ENCODE measurements at regions not wholly inside any gene's neighbourhood (a gene's known extent, or its start where the extent isn't known, plus 50 kb on each side); places are given as distances from the start of the nearest gene placed in this dataset.

DNA sequence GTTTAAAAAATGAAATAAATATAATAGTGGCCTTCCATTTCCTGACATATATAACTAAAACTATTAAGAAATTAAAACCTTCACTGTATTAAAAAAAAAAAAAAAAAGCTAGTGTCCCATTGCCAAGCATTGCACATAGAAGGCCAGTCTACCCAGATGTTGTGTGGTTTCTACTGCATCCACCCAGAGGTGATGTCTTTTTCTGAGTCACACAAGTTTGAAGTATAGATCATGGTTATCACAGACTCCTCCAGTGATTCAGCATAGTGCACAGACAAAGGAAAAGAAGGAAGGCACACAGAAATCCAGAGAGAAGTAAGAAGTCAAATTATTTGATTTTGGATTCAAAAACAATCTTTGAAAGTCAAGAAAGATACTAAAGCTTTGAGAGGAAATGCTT is 429.0 kb downstream of the ETV1 start:
- Histone ChIP-seq H3K9me3 (ENCODE audit: control insufficient read depth, low read length) (no peaks in the 10 kb centered on the region), H3K4me1 (ENCODE audit: control insufficient read depth, insufficient read depth, low read length) (no peaks in the 10 kb centered on the region), H3K4me3 (ENCODE audit: insufficient read depth, low read depth, low read length) (no peak overlapping the region), H3K36me3 (ENCODE audit: control insufficient read depth, insufficient read depth, low read length) (no peaks in the 10 kb centered on the region), H3K27ac (ENCODE audit: insufficient read depth, low read depth, low read length, poor library complexity, severe bottlenecking) (no peak overlapping the region), H3K27me3 (ENCODE audit: control insufficient read depth, insufficient read depth, low read length, poor library complexity, severe bottlenecking) (no peaks in the 10 kb centered on the region)

DNA sequence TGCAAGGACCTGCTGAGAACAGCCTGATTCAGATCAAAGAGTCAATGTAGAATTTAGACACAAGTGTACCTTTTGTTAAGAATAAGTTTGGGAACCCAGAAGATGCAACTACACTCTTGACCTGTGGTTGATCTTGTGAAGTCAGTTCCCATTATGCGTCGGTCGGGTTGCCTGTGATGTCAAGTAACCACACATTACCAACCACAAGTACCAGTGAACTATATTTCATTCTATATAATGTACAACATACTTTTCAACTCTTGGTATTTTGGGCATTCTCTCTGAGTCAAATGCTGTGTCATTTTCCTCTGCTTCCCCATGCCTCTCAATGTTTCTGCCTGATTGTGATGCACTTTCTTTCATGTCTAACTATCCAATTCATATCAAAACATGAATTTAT is 426.2 kb downstream of the ETV1 start:
- Histone ChIP-seq H3K27ac (ENCODE audit: insufficient read depth, low read depth, low read length, poor library complexity, severe bottlenecking) (no peak overlapping the region), H3K27me3 (ENCODE audit: control insufficient read depth, insufficient read depth, low read length, poor library complexity, severe bottlenecking) (no peaks in the 10 kb centered on the region), H3K4me3 (ENCODE audit: insufficient read depth, low read depth, low read length) (no peak overlapping the region), H3K9me3 (ENCODE audit: control insufficient read depth, low read length) (no peaks in the 10 kb centered on the region), H3K36me3 (ENCODE audit: control insufficient read depth, insufficient read depth, low read length) (no peaks in the 10 kb centered on the region), H3K4me1 (ENCODE audit: control insufficient read depth, insufficient read depth, low read length) (no peaks in the 10 kb centered on the region)
- 88 to 93% methylated on average over 3 of the region's 3 CpGs for WGBS, 2 experiments

DNA sequence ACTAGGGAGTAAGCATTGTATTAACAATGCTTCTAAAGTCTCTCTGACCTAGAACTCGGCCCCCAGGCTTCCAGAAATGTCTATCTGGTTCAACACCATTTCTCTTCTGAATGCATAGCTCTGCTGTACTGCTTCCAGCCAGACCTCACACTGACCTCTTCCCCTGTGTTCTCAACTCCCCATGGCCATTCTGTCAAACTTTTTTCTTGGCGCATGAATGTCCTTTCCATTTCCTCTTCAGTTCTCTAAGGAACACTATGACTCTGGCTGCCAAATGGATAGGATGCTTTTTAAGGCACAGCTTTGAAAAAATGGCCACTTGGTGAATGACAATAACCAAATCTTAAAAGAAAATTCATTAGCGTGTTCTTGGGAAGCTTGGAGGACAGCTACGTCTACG is 425.8 kb downstream of the ETV1 start:
- H3K27me3 ChIP-seq (ENCODE audit: control insufficient read depth, insufficient read depth, low read length, poor library complexity, severe bottlenecking): no peaks in the 10 kb centered on the region
- H3K36me3 ChIP-seq (ENCODE audit: control insufficient read depth, insufficient read depth, low read length): no peaks in the 10 kb centered on the region
- H3K4me3 ChIP-seq (ENCODE audit: insufficient read depth, low read depth, low read length): no peak overlapping the region
- H3K27ac ChIP-seq (ENCODE audit: insufficient read depth, low read depth, low read length, poor library complexity, severe bottlenecking): no peak overlapping the region
- 93 to 95% methylated on average over 5 of the region's 5 CpGs for WGBS, 2 experiments
- no peaks in the 10 kb centered on the region for H3K4me1 ChIP-seq (ENCODE audit: control insufficient read depth, insufficient read depth, low read length)
- H3K9me3 ChIP-seq (ENCODE audit: control insufficient read depth, low read length): no peaks in the 10 kb centered on the region

DNA sequence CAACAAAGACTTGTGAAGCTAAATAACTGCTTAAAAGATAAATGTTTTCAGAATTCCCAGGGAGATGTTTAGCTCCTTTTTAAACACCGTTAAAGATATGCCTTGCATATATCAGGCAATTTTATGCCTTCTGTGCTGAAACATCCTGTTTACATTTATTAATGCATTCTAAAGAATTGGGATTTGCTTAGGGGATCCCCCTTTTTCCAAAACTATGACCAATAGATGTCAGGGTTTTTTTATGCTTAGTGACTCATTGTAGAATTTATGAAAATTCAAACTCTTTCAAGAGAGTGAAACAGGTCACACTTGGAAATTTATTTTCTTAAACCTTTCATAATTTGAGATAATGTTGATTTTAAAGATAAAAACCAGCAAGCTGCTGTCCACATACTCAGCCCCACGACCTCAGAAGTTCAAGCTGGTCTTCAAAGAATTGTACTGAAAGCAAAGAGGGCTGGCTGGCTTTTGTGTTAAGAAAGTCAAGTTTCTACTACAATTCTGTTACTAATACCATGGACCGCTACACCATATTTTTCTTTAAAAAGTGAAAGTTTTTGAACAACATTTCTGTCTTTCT is 411.8 kb downstream of the ETV1 start:
- H3K36me3 ChIP-seq (ENCODE audit: control insufficient read depth, insufficient read depth, low read length): no peaks in the 10 kb centered on the region
- H3K27me3 ChIP-seq (ENCODE audit: control insufficient read depth, insufficient read depth, low read length, poor library complexity, severe bottlenecking): no peaks in the 10 kb centered on the region
- no peaks in the 10 kb centered on the region for H3K9me3 ChIP-seq (ENCODE audit: control insufficient read depth, low read length)
- 87 to 90% methylated on average over 2 to 3 of the region's 3 CpGs for WGBS, 2 experiments
- no peak overlapping the region for H3K27ac ChIP-seq (ENCODE audit: insufficient read depth, low read depth, low read length, poor library complexity, severe bottlenecking)
- no peaks in the 10 kb centered on the region for H3K4me1 ChIP-seq (ENCODE audit: control insufficient read depth, insufficient read depth, low read length)
- no peak overlapping the region for H3K4me3 ChIP-seq (ENCODE audit: insufficient read depth, low read depth, low read length)

DNA sequence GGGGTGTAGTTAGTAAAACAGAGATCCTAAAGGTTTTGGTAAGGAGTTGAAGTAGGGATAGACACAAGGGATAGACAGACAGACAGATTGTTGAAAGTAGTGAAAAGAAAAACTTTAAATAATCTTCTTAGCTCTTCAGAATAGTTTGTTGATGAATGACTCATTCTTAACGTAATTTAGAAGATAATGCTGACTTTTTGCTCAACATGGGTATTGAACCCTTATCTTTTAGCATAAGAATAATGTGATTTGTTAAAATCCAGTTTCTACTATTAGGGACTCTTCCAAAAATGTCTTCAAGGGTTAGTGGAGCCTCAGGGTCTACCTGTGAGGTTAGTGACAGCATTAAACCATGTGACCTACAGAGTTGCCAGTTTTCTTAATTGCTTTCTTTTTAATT is 411.2 kb downstream of the ETV1 start:
- Histone ChIP-seq H3K4me1 (ENCODE audit: control insufficient read depth, insufficient read depth, low read length) (no peaks in the 10 kb centered on the region), H3K4me3 (ENCODE audit: insufficient read depth, low read depth, low read length) (no peak overlapping the region), H3K9me3 (ENCODE audit: control insufficient read depth, low read length) (no peaks in the 10 kb centered on the region), H3K36me3 (ENCODE audit: control insufficient read depth, insufficient read depth, low read length) (no peaks in the 10 kb centered on the region), H3K27me3 (ENCODE audit: control insufficient read depth, insufficient read depth, low read length, poor library complexity, severe bottlenecking) (no peaks in the 10 kb centered on the region), H3K27ac (ENCODE audit: insufficient read depth, low read depth, low read length, poor library complexity, severe bottlenecking) (no peak overlapping the region)
- 90 to 100% methylated on average over 1 of the region's 1 CpG for WGBS, 2 experiments

- no peak overlapping the region for H3K27ac ChIP-seq (ENCODE audit: insufficient read depth, low read depth, low read length, poor library complexity, severe bottlenecking)
- no peaks in the 10 kb centered on the region for H3K36me3 ChIP-seq (ENCODE audit: control insufficient read depth, insufficient read depth, low read length)
- H3K27me3 ChIP-seq (ENCODE audit: control insufficient read depth, insufficient read depth, low read length, poor library complexity, severe bottlenecking): no peaks in the 10 kb centered on the region
- H3K9me3 ChIP-seq (ENCODE audit: control insufficient read depth, low read length): no peaks in the 10 kb centered on the region
- no peak overlapping the region for H3K4me3 ChIP-seq (ENCODE audit: insufficient read depth, low read depth, low read length)
- no peaks in the 10 kb centered on the region for H3K4me1 ChIP-seq (ENCODE audit: control insufficient read depth, insufficient read depth, low read length)
These were observed 408.4 kb downstream of the ETV1 start for GRCh38 chr7:13581097-13581496.

DNA sequence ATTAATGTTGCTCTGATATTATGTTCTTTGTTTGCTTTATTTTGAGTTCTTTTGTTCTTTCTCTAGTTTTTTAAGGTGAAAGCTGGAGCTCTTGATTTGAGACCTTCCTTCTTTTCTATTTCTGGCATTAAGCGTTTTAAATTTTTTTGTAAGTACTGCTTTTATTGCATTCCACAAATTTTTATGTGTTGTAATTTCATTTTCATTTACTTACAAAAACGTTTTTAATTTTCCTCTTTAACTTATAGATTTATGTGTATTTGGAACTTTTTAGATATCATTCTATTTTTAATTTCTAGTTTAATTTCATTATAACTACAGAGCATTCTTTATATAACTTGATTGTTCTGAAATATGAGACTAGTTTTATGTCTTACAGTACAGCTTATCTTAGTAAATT is 395.6 kb downstream of the ETV1 start:
- no peak overlapping the region for H3K4me3 ChIP-seq (ENCODE audit: insufficient read depth, low read depth, low read length)
- H3K36me3 ChIP-seq (ENCODE audit: control insufficient read depth, insufficient read depth, low read length): no peaks in the 10 kb centered on the region
- no CpG with 5 or more reads among the region's 2 CpGs for WGBS, 2 experiments
- H3K27me3 ChIP-seq (ENCODE audit: control insufficient read depth, insufficient read depth, low read length, poor library complexity, severe bottlenecking): no peaks in the 10 kb centered on the region
- H3K9me3 ChIP-seq (ENCODE audit: control insufficient read depth, low read length): no peaks in the 10 kb centered on the region
- H3K4me1 ChIP-seq (ENCODE audit: control insufficient read depth, insufficient read depth, low read length): no peaks in the 10 kb centered on the region
- H3K27ac ChIP-seq (ENCODE audit: insufficient read depth, low read depth, low read length, poor library complexity, severe bottlenecking): no peak overlapping the region

GRCh38 chr7:13602036-13602435 is 387.4 kb downstream of the ETV1 start:
- no peaks in the 10 kb centered on the region for H3K36me3 ChIP-seq (ENCODE audit: control insufficient read depth, insufficient read depth, low read length)
- WGBS, 2 experiments: 92 to 100% methylated on average over 2 of the region's 2 CpGs
- H3K27me3 ChIP-seq (ENCODE audit: control insufficient read depth, insufficient read depth, low read length, poor library complexity, severe bottlenecking): no peaks in the 10 kb centered on the region
- H3K4me3 ChIP-seq (ENCODE audit: insufficient read depth, low read depth, low read length): no peak overlapping the region
- H3K27ac ChIP-seq (ENCODE audit: insufficient read depth, low read depth, low read length, poor library complexity, severe bottlenecking): no peak overlapping the region
- no peaks in the 10 kb centered on the region for H3K9me3 ChIP-seq (ENCODE audit: control insufficient read depth, low read length)
- no peaks in the 10 kb centered on the region for H3K4me1 ChIP-seq (ENCODE audit: control insufficient read depth, insufficient read depth, low read length)

DNA sequence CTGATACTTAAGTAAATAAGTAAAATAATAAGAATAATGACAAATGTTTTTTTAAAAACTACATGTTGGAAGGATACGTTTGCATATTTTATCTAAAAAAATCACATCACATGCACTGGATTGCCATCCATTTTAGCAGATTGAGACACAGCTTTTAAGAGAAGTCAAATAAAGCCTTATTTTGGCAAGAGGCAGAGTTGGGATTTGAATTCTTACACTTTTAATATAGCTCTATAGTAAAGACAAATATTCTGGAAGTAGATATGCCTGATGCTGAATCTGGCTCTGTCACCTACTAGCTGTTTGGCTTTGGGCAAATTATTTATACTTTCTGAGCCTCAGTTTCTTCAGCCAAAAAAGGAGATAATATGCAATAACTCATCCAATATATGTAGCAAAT is 386.4 kb downstream of the ETV1 start:
- no peak overlapping the region for H3K27ac ChIP-seq (ENCODE audit: insufficient read depth, low read depth, low read length, poor library complexity, severe bottlenecking)
- H3K27me3 ChIP-seq (ENCODE audit: control insufficient read depth, insufficient read depth, low read length, poor library complexity, severe bottlenecking): no peaks in the 10 kb centered on the region
- H3K4me3 ChIP-seq (ENCODE audit: insufficient read depth, low read depth, low read length): no peak overlapping the region
- no peaks in the 10 kb centered on the region for H3K4me1 ChIP-seq (ENCODE audit: control insufficient read depth, insufficient read depth, low read length)
- H3K36me3 ChIP-seq (ENCODE audit: control insufficient read depth, insufficient read depth, low read length): no peaks in the 10 kb centered on the region
- no peaks in the 10 kb centered on the region for H3K9me3 ChIP-seq (ENCODE audit: control insufficient read depth, low read length)
- 100% methylated on average over 1 of the region's 1 CpG; no CpG with 5 or more reads in 1 of the 2 experiments for WGBS, 2 experiments

DNA sequence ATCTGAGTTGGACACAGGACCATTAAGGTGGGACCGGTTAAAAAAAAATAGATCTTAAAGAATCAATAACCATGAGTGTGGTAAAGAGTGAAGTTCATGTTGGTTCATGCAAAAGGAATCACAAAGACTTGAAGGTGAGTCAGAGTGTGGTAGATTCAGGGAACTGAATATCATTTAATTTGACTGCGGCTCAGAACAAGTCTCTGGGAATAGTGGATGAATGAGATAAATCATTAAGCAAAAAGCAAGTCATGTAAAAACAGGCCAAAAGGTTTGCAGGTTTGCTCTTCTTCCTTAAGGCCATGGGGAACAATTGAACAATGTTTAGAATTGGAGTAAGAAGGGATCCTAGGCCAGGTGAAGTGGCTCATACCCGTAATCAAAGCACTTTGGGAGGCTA is 385.8 kb downstream of the ETV1 start:
- 92 to 94% methylated on average over 3 of the region's 3 CpGs for WGBS, 2 experiments
- H3K4me1 ChIP-seq (ENCODE audit: control insufficient read depth, insufficient read depth, low read length): no peaks in the 10 kb centered on the region
- no peaks in the 10 kb centered on the region for H3K36me3 ChIP-seq (ENCODE audit: control insufficient read depth, insufficient read depth, low read length)
- H3K4me3 ChIP-seq (ENCODE audit: insufficient read depth, low read depth, low read length): no peak overlapping the region
- no peaks in the 10 kb centered on the region for H3K27me3 ChIP-seq (ENCODE audit: control insufficient read depth, insufficient read depth, low read length, poor library complexity, severe bottlenecking)
- H3K9me3 ChIP-seq (ENCODE audit: control insufficient read depth, low read length): no peaks in the 10 kb centered on the region
- no peak overlapping the region for H3K27ac ChIP-seq (ENCODE audit: insufficient read depth, low read depth, low read length, poor library complexity, severe bottlenecking)

- WGBS, 2 experiments: 92 to 97% methylated on average over 2 of the region's 2 CpGs
- H3K4me1 ChIP-seq (ENCODE audit: control insufficient read depth, insufficient read depth, low read length): no peaks in the 10 kb centered on the region
- H3K27me3 ChIP-seq (ENCODE audit: control insufficient read depth, insufficient read depth, low read length, poor library complexity, severe bottlenecking): no peaks in the 10 kb centered on the region
- no peaks in the 10 kb centered on the region for H3K9me3 ChIP-seq (ENCODE audit: control insufficient read depth, low read length)
- no peaks in the 10 kb centered on the region for H3K36me3 ChIP-seq (ENCODE audit: control insufficient read depth, insufficient read depth, low read length)
- H3K27ac ChIP-seq (ENCODE audit: insufficient read depth, low read depth, low read length, poor library complexity, severe bottlenecking): no peak overlapping the region
- no peak overlapping the region for H3K4me3 ChIP-seq (ENCODE audit: insufficient read depth, low read depth, low read length)
These were observed 385.3 kb downstream of the ETV1 start for GRCh38 chr7:13604178-13604577.
